HEK293 (cell line): ENCODE measurements at regions not wholly inside any gene's neighbourhood (a gene's known extent, or its start where the extent isn't known, plus 50 kb on each side); places are given as distances from the start of the nearest gene placed in this dataset.
A peak's percentile ranks its signal among the peaks of the same experiment; 100 is the strongest.

Experiments
- CTCF ChIA-PET: fragments of 350-600 bp; formaldehyde crosslinking; extraction: SDS; loops from one replicate; lab custom pipeline; 2021; ENCODE audit warnings: antibody characterized with exemption; lab: Yijun Ruan, JAX
- POLR2A ChIA-PET: fragments of 300-600 bp; formaldehyde crosslinking; extraction: SDS; loops from one replicate; lab custom pipeline; 2020; ENCODE audit warnings: antibody characterized with exemption, inconsistent platforms; lab: Yijun Ruan, JAX
- H3K27ac ChIP-seq: fragments of 200-500 bp; sonication (Bioruptor generic); 2 replicates; pipeline ENCODE4 v1.5.1; 2014; ENCODE audit warnings: low read depth, low read length, control low read depth, inconsistent platforms; ENCODE audit errors: extremely low read depth
- H3K36me3 ChIP-seq, 2 experiments: fragments of 200-500 bp in 1 of 2; sonication (Bioruptor generic) in 1 of 2; 1 replicate in 1 of 2; 2 replicates in 1 of 2; pipeline ENCODE4 v1.5.1; 2014 to 2017; ENCODE audit warnings: inconsistent platforms in 2 of 2, low read length in 2 of 2; ENCODE audit not compliant: control insufficient read depth in 2 of 2, insufficient read depth in 1 of 2
- H3K4me1 ChIP-seq: fragments of 200-500 bp; sonication (Bioruptor generic); 2 replicates; pipeline ENCODE4 v1.5.1; 2014; ENCODE audit warnings: mild to moderate bottlenecking, low read length, inconsistent platforms; ENCODE audit not compliant: control insufficient read depth, insufficient read depth
- H3K4me3 ChIP-seq: 2 replicates; pipeline ENCODE4 v1.5.1; 2011; ENCODE audit warnings: low read depth, mild to moderate bottlenecking, control low read depth, low read length, moderate library complexity
- H3K9me3 ChIP-seq: fragments of 200-500 bp; sonication (Bioruptor generic); 2 replicates; pipeline ENCODE4 v1.5.1; 2014; ENCODE audit warnings: low read depth, low read length, inconsistent platforms; ENCODE audit not compliant: control insufficient read depth, insufficient read depth
- AEBP2 ChIP-seq: fragments of 450-650 bp; formaldehyde crosslinking; IDR thresholded peaks from 2 replicates; pipeline ENCODE4 v1.5.1; 2016; ENCODE audit warnings: missing biosample characterization, missing genetic modification characterization, borderline replicate concordance
- BCL11B ChIP-seq: fragments of 450-650 bp; formaldehyde crosslinking; IDR thresholded peaks from 2 replicates; pipeline ENCODE4 v1.5.1; 2016; ENCODE audit warnings: low read depth, missing biosample characterization, missing genetic modification characterization
- BCL6B ChIP-seq: fragments of 450-650 bp; formaldehyde crosslinking; IDR thresholded peaks from 2 replicates; pipeline ENCODE4 v1.5.1; 2017; ENCODE audit warnings: missing biosample characterization, missing genetic modification characterization
- IKZF3 ChIP-seq: fragments of 450-650 bp; IDR thresholded peaks from 2 replicates; pipeline ENCODE4 v1.5.0; 2018; ENCODE audit warnings: missing biosample characterization, mild to moderate bottlenecking, missing genetic modification characterization, moderate library complexity
- KLF17 ChIP-seq: fragments of 450-650 bp; formaldehyde crosslinking; IDR thresholded peaks from 2 replicates; pipeline ENCODE4 v1.5.1; 2016; ENCODE audit warnings: missing biosample characterization, missing genetic modification characterization
- RBAK ChIP-seq: fragments of 450-650 bp; formaldehyde crosslinking; IDR thresholded peaks from 2 replicates; pipeline ENCODE4 v1.5.1; 2016; ENCODE audit warnings: missing biosample characterization, missing genetic modification characterization
- TRIM28 ChIP-seq: IDR thresholded peaks from 2 replicates; pipeline ENCODE4 v1.6.1; 2011; ENCODE audit warnings: low read length, control low read depth, borderline replicate concordance
- ZBTB20 ChIP-seq: fragments of 450-650 bp; formaldehyde crosslinking; IDR thresholded peaks from 2 replicates; pipeline ENCODE4 v1.5.1; 2016; ENCODE audit warnings: missing biosample characterization, missing genetic modification characterization
- ZBTB49 ChIP-seq: fragments of 450-650 bp; formaldehyde crosslinking; IDR thresholded peaks from 2 replicates; pipeline ENCODE4 v1.5.1; 2016; ENCODE audit warnings: missing biosample characterization, missing genetic modification characterization, low read depth
- ZFP3 ChIP-seq: fragments of 450-650 bp; formaldehyde crosslinking; IDR thresholded peaks from 2 replicates; pipeline ENCODE4 v1.5.1; 2016; ENCODE audit warnings: low read depth, missing biosample characterization, missing genetic modification characterization
- ZFP69B ChIP-seq: fragments of 450-650 bp; formaldehyde crosslinking; IDR thresholded peaks from 2 replicates; pipeline ENCODE4 v1.5.1; 2016; ENCODE audit warnings: missing biosample characterization, missing genetic modification characterization
- ZNF121 ChIP-seq: fragments of 450-650 bp; formaldehyde crosslinking; IDR thresholded peaks from 2 replicates; pipeline ENCODE4 v1.5.1; 2016; ENCODE audit warnings: missing biosample characterization, missing genetic modification characterization
- ZNF157 ChIP-seq: fragments of 450-650 bp; formaldehyde crosslinking; IDR thresholded peaks from 2 replicates; pipeline ENCODE4 v1.5.1; 2016; ENCODE audit warnings: missing biosample characterization, missing genetic modification characterization
- ZNF19 ChIP-seq: fragments of 450-650 bp; formaldehyde crosslinking; IDR thresholded peaks from 2 replicates; pipeline ENCODE4; 2016; ENCODE audit warnings: missing biosample characterization, missing genetic modification characterization, low read depth
- ZNF202 ChIP-seq: fragments of 450-650 bp; formaldehyde crosslinking; IDR thresholded peaks from 2 replicates; pipeline ENCODE4 v1.5.1; 2016; ENCODE audit warnings: missing biosample characterization, missing genetic modification characterization, borderline replicate concordance
- ZNF335 ChIP-seq: fragments of 450-650 bp; formaldehyde crosslinking; conservative IDR thresholded peaks from 2 replicates; pipeline ENCODE4 v1.5.1; 2016; ENCODE audit warnings: missing biosample characterization, missing genetic modification characterization
- ZNF394 ChIP-seq: fragments of 450-650 bp; formaldehyde crosslinking; IDR thresholded peaks from 2 replicates; pipeline ENCODE4 v1.5.1; 2016; ENCODE audit warnings: missing biosample characterization, missing genetic modification characterization, mild to moderate bottlenecking, moderate library complexity, borderline replicate concordance
- ZNF510 ChIP-seq: fragments of 450-650 bp; formaldehyde crosslinking; IDR thresholded peaks from 2 replicates; pipeline ENCODE4 v1.5.1; 2018; ENCODE audit warnings: mild to moderate bottlenecking, missing genetic modification characterization, missing biosample characterization; ENCODE audit not compliant: insufficient replicate concordance
- ZNF701 ChIP-seq: fragments of 450-650 bp; formaldehyde crosslinking; IDR thresholded peaks from 2 replicates; pipeline ENCODE4 v1.5.1; 2016; ENCODE audit warnings: missing biosample characterization, missing genetic modification characterization
- ZNF843 ChIP-seq: fragments of 450-650 bp; formaldehyde crosslinking; IDR thresholded peaks from 2 replicates; pipeline ENCODE4 v1.5.1; 2016; ENCODE audit warnings: missing biosample characterization, missing genetic modification characterization
- ZSCAN30 ChIP-seq: fragments of 450-650 bp; IDR thresholded peaks from 2 replicates; pipeline ENCODE4 v1.5.1; 2018; ENCODE audit warnings: missing biosample characterization, mild to moderate bottlenecking, missing genetic modification characterization, moderate library complexity
- ZSCAN4 ChIP-seq: fragments of 450-650 bp; formaldehyde crosslinking; IDR thresholded peaks from 2 replicates; pipeline ENCODE4 v1.5.1; 2017; ENCODE audit warnings: missing biosample characterization, missing genetic modification characterization
- ZSCAN5A ChIP-seq: fragments of 450-650 bp; formaldehyde crosslinking; IDR thresholded peaks from 2 replicates; pipeline ENCODE4 v1.5.1; 2016; ENCODE audit warnings: missing biosample characterization, missing genetic modification characterization

GRCh38 chr10:60572511-60573194, 183.0 kb upstream of the ANK3 start (continued):
- TF ChIP-seq IKZF3 (tag by site-specific recombination), result no peak
- peak; percentile 78 for TF ChIP-seq ZBTB20 (tag by site-specific recombination)
- TF ChIP-seq TRIM28, result peak; percentile 51; the same call in 1 of the 2 replicates
- no peak for TF ChIP-seq ZNF701 (tag by site-specific recombination)
- TF ChIP-seq ZNF335 (tag by site-specific recombination), result peak; percentile 64
- TF ChIP-seq ZNF510, result peak; percentile 15
- 0 out of 2 replicates have a peak, but pooled peaks have one; percentile 33 for TF ChIP-seq ZSCAN30 (tag by site-specific recombination)
- TF ChIP-seq ZSCAN4, result peak; percentile 90
- TF ChIP-seq ZSCAN5A (tag by site-specific recombination), result no peak
- TF ChIP-seq ZNF394, result peak; percentile 19; the same call in 1 of the 2 replicates

GRCh38 chr10:60570896-60571295, 181.2 kb upstream of the ANK3 start:
- CTCF ChIA-PET, result interaction anchor here (2.0 kb wide), 1 partner anchor 76 kb away, joined by 6 read pairs; no protein-coding TSS in a partner anchor
- Histone ChIP-seq H3K9me3 (no peaks in the 10 kb centered on the region), H3K4me3 (no peak overlapping the region), H3K36me3 (no peaks in the 10 kb centered on the region), H3K27ac (no peak overlapping the region), H3K4me1 (peaks cover 11% of the 10 kb centered on the region; the same call in 1 of the 2 replicates)
- TF ChIP-seq ZNF19 (no peak), BCL11B (tag by site-specific recombination) (no peak), ZFP69B (tag by site-specific recombination) (no peak), ZNF202 (tag by site-specific recombination) (no peak), AEBP2 (tag by site-specific recombination) (no peak), ZFP3 (tag by site-specific recombination) (no peak), ZBTB49 (tag by site-specific recombination) (no peak), ZNF843 (no peak), ZNF701 (tag by site-specific recombination) (no peak), ZNF121 (tag by site-specific recombination) (no peak), KLF17 (tag by site-specific recombination) (no peak), BCL6B (tag by site-specific recombination) (no peak), RBAK (tag by site-specific recombination) (no peak), ZNF157 (tag by site-specific recombination) (no peak)
- POLR2A ChIA-PET, result no interaction called here
